ENCODE measurements at regions not wholly inside any gene's neighbourhood (a gene's known extent, or its start where the extent isn't known, plus 50 kb on each side); places are given as distances from the start of the nearest gene placed in this dataset.

DNA sequence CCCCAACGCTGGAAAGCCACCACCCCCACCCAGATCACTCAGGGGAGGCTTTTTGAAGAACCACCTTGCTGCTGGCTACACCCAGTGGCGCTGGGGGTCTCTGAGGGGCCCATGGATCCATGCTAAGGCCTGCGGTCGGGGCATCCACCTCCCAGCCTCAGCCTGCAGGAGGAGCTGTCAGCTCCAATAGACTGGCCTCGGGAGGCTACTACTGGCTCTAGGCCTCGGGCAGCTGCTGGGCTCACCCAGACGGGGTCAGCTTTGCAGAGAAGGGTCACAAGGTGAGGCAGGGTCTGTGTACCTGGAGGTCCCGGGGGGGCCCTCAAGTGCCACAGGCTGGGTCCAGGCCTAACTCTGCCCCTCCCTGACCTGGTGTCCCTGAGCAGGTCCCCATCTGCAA lies 193.7 kb downstream of the OLFM1 start:
- DNase-seq (ENCODE audit: low read depth in 1 of 2, low spot score in 1 of 2) = no peak
- no peak overlapping the region for H3K4me3 ChIP-seq (replicated peaks; ENCODE audit: insufficient read depth, low read length)
- TF ChIP-seq, protein P1, sequence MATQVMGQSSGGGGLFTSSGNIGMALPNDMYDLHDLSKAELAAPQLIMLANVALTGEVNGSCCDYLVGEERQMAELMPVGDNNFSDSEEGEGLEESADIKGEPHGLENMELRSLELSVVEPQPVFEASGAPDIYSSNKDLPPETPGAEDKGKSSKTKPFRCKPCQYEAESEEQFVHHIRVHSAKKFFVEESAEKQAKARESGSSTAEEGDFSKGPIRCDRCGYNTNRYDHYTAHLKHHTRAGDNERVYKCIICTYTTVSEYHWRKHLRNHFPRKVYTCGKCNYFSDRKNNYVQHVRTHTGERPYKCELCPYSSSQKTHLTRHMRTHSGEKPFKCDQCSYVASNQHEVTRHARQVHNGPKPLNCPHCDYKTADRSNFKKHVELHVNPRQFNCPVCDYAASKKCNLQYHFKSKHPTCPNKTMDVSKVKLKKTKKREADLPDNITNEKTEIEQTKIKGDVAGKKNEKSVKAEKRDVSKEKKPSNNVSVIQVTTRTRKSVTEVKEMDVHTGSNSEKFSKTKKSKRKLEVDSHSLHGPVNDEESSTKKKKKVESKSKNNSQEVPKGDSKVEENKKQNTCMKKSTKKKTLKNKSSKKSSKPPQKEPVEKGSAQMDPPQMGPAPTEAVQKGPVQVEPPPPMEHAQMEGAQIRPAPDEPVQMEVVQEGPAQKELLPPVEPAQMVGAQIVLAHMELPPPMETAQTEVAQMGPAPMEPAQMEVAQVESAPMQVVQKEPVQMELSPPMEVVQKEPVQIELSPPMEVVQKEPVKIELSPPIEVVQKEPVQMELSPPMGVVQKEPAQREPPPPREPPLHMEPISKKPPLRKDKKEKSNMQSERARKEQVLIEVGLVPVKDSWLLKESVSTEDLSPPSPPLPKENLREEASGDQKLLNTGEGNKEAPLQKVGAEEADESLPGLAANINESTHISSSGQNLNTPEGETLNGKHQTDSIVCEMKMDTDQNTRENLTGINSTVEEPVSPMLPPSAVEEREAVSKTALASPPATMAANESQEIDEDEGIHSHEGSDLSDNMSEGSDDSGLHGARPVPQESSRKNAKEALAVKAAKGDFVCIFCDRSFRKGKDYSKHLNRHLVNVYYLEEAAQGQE (IDR thresholded peaks at IDR 0.05; ENCODE audit: insufficient replicate concordance, low read depth) = no peak
- TF ChIP-seq, protein P2, sequence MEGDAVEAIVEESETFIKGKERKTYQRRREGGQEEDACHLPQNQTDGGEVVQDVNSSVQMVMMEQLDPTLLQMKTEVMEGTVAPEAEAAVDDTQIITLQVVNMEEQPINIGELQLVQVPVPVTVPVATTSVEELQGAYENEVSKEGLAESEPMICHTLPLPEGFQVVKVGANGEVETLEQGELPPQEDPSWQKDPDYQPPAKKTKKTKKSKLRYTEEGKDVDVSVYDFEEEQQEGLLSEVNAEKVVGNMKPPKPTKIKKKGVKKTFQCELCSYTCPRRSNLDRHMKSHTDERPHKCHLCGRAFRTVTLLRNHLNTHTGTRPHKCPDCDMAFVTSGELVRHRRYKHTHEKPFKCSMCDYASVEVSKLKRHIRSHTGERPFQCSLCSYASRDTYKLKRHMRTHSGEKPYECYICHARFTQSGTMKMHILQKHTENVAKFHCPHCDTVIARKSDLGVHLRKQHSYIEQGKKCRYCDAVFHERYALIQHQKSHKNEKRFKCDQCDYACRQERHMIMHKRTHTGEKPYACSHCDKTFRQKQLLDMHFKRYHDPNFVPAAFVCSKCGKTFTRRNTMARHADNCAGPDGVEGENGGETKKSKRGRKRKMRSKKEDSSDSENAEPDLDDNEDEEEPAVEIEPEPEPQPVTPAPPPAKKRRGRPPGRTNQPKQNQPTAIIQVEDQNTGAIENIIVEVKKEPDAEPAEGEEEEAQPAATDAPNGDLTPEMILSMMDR (IDR thresholded peaks at IDR 0.05; ENCODE audit: insufficient read depth, low read length) = no peak
- TF ChIP-seq GABPA (IDR thresholded peaks at IDR 0.05; ENCODE audit: low read depth) (no peak), SPI1 (IDR thresholded peaks at IDR 0.05; ENCODE audit: borderline replicate concordance, low read depth) (no peak), POLR2AphosphoS5 (IDR thresholded peaks at IDR 0.05; ENCODE audit: low read depth) (no peak)
- H3K27ac ChIP-seq (replicated peaks) = no peak overlapping the region
- H3K27me3 ChIP-seq (ENCODE audit: insufficient read depth, poor library complexity, severe bottlenecking) = no peaks in the 10 kb centered on the region

DNA sequence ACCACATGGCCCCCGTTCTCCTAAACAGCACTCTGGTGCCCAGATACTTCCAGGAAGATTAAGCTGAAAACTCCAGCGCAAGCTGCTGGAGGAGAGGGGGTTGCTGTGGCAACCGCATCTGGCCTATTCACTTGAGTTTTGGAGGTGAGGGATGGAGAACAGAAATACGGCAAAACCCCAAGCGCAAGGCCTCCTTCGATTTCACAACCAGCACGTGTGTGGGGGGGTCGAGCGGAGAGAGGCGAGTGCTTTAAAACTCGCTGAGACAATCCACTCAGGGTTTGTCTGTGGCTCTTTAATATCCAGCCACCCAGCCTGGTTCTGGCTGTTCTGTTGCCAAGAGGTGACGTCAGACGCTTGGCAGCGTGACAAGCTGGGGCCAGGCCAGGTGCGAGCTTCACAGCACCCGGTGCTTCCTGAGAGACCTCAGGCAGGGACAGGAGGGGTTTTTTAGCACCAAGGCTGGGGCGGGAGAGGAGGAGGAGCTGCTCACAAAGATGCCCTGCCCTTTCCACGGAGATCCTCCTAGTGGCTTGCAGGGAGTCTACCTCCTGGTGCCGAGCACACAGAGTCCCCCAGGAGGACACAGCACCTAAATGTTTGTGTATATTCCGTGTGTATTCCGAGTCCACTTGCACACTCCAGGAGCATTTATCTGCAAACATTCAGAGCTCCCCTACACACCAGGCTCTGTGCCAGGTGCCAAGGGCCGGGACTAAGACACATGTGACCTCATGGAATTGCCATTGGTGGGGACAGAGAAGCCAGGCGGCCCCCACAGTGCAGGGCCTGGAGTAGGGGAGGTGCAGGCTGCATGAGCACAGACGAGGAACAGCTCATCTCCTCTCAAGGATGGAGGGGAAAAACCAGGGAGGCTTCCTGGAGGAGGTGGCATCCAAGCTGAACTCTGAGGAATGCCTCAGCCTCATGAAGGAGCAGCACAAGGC lies 194.6 kb downstream of the OLFM1 start:
- H3K27me3 ChIP-seq (ENCODE audit: insufficient read depth, poor library complexity, severe bottlenecking) = no peaks in the 10 kb centered on the region
- no peak overlapping the region for H3K4me3 ChIP-seq (replicated peaks; ENCODE audit: insufficient read depth, low read length)
- TF ChIP-seq, protein P1 (IDR thresholded peaks at IDR 0.05; ENCODE audit: insufficient replicate concordance, low read depth) = no peak
- TF ChIP-seq POLR2AphosphoS5 (IDR thresholded peaks at IDR 0.05; ENCODE audit: low read depth) (no peak), SPI1 (IDR thresholded peaks at IDR 0.05; ENCODE audit: borderline replicate concordance, low read depth) (no peak), GABPA (IDR thresholded peaks at IDR 0.05; ENCODE audit: low read depth) (no peak)
- TF ChIP-seq, protein P2 (IDR thresholded peaks at IDR 0.05; ENCODE audit: insufficient read depth, low read length) = no peak
- DNase-seq (ENCODE audit: low read depth in 1 of 2, low spot score in 1 of 2) = no peak
- H3K27ac ChIP-seq (replicated peaks) = no peak overlapping the region

DNA sequence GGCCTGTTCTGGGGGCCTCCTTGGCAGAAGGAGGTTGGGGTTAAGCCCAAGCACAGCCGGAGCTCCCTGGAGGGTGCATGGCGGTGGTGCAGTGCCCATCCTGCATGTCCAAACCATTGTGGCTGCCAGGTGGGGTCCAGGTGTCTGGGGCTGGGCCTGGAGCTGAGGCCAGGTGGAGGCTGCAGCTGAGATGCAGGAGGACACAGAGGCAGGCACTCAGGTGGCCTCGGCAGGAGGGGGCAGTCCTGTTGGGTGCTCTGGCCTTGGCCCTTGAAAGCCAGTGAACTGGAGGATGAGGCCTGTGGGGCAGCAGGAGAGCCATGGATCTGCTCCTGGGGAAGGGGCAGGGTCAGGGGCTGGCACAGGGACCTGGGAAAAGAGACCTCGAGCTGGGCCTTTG lies 195.3 kb downstream of the OLFM1 start:
- no peak for DNase-seq (ENCODE audit: low read depth in 1 of 2, low spot score in 1 of 2)
- TF ChIP-seq GABPA (IDR thresholded peaks at IDR 0.05; ENCODE audit: low read depth) (no peak), POLR2AphosphoS5 (IDR thresholded peaks at IDR 0.05; ENCODE audit: low read depth) (no peak), SPI1 (IDR thresholded peaks at IDR 0.05; ENCODE audit: borderline replicate concordance, low read depth) (no peak)
- TF ChIP-seq, protein P2 (IDR thresholded peaks at IDR 0.05; ENCODE audit: insufficient read depth, low read length) = no peak
- TF ChIP-seq, protein P1 (IDR thresholded peaks at IDR 0.05; ENCODE audit: insufficient replicate concordance, low read depth) = no peak
- Histone ChIP-seq H3K27ac (replicated peaks) (no peak overlapping the region), H3K27me3 (ENCODE audit: insufficient read depth, poor library complexity, severe bottlenecking) (no peaks in the 10 kb centered on the region), H3K4me3 (replicated peaks; ENCODE audit: insufficient read depth, low read length) (no peak overlapping the region)
